Neural progenitor cell (in vitro differentiated cells): ENCODE measurements at regions not wholly inside any gene's neighbourhood (a gene's known extent, or its start where the extent isn't known, plus 50 kb on each side); places are given as distances from the start of the nearest gene placed in this dataset.

Experiments used
- CTCF ChIP-seq: fragments of 200-600 bp; sonication (generic); IDR thresholded peaks from 2 replicates; pipeline ENCODE4 v1.5.1; 2017; ENCODE audit warnings: antibody characterized with exemption, mild to moderate bottlenecking
- EZH2 ChIP-seq: fragments of 200-600 bp; sonication (generic); IDR thresholded peaks from 2 replicates; pipeline ENCODE4 v1.6.1; 2017; ENCODE audit warnings: antibody characterized with exemption, mild to moderate bottlenecking, moderate library complexity

- no peak for TF ChIP-seq CTCF
- no peak for TF ChIP-seq EZH2
Measured at GRCh38 chr15:47412136-47412535, 305.2 kb upstream of the SEMA6D start.
